ENCODE measurements at regions not wholly inside any gene's neighbourhood (a gene's known extent, or its start where the extent isn't known, plus 50 kb on each side); places are given as distances from the start of the nearest gene placed in this dataset.

DNA sequence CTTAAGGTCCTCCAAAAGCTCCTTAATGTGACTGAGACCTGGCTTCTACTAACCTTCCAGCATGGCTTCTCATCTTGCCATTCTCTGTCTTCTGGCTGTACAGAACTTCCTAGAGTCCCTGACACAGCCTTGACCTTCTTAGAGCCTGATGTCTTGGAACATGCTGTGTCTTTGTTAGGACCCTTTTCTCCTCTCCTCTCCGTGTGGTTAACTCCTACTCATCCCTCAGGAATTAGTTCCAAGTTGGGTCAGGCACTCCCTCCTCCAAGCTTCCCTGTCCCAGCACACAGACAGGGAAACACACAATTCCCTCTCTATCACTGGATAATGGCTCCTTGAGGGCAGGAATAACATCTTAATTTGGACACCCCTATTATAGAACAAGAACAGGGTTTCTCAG lies 275.4 kb upstream of the USP24 start:
- no peaks in the 10 kb centered on the region for H3K36me3 Mint-ChIP-seq (ENCODE audit: low read depth)
- TF ChIP-seq CTCF (IDR thresholded peaks at IDR 0.05): no peak
- peak; percentile 41 for DNase-seq

GRCh38 chr1:55484173-55484572 lies 269.0 kb upstream of the USP24 start:
- H3K9me3 Mint-ChIP-seq: no peaks in the 10 kb centered on the region
- TF ChIP-seq CTCF (IDR thresholded peaks at IDR 0.05): no peak; the same call in 1 of the 2 replicates
- H3K4me3 Mint-ChIP-seq: no peak overlapping the region
- H3K27me3 Mint-ChIP-seq (ENCODE audit: insufficient read depth): no peaks in the 10 kb centered on the region
- no peaks in the 10 kb centered on the region for H3K36me3 Mint-ChIP-seq (ENCODE audit: low read depth)
- no peak overlapping the region; the same call in 1 of the 2 replicates for H3K27ac Mint-ChIP-seq
- peak; percentile 30 for DNase-seq
- H3K4me1 Mint-ChIP-seq (ENCODE audit: low read depth): peaks cover 38% of the 10 kb centered on the region

More for the DNA sequence above, 275.4 kb upstream of the USP24 start:
- H3K27ac Mint-ChIP-seq: peak overlapping the region; percentile 72
- H3K4me1 Mint-ChIP-seq (ENCODE audit: low read depth): peaks cover 11% of the 10 kb centered on the region
- H3K4me3 Mint-ChIP-seq: peak overlapping the region; percentile 23
- H3K9me3 Mint-ChIP-seq: no peaks in the 10 kb centered on the region
- peaks cover 6% of the 10 kb centered on the region; the same call in 1 of the 2 replicates for H3K27me3 Mint-ChIP-seq (ENCODE audit: insufficient read depth)

DNA sequence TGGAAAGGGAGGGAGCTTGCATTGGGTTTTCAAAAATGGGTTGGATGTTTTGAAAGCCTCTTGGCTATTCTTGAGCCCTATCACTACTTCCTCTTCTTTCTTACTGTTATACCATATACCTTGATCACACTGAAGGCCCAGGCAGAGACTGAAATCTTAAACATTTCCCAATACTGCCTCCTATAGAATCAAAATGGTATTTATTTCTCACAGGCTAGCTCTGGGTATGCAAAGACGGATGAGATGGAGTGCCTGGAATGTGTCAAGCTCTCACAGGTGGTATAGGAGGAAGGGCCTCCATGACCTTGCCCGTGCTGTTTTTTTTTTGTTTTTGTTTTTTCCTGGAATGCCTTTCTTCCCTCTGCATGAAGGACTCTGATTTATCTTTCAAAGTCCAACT lies 268.4 kb upstream of the USP24 start:
- no peak for DNase-seq
- Mint-ChIP-seq H3K36me3 (ENCODE audit: low read depth) (no peaks in the 10 kb centered on the region), H3K9me3 (no peaks in the 10 kb centered on the region), H3K27me3 (ENCODE audit: insufficient read depth) (no peaks in the 10 kb centered on the region), H3K27ac (no peak overlapping the region), H3K4me1 (ENCODE audit: low read depth) (peaks cover 45% of the 10 kb centered on the region), H3K4me3 (no peak overlapping the region)
- TF ChIP-seq CTCF (IDR thresholded peaks at IDR 0.05): no peak; the same call in 1 of the 2 replicates

DNA sequence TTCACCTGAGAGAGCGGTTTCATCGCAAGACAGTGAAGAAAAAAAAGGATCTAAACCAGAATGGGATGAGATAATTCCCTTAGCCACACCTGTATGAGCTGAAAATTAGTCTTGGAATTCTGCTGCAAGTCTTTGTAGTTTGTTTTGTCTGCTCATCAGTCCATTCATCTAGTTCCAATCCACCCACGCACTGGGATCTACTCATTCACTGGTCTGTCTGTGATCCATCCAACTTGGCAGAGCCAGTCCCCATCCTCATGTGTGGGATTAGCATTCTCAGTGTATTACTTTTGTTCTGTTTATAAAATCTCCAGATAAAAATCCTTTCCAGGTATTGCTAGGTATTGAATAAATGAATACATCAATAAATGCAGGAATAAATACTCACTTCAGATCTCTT lies 266.5 kb upstream of the USP24 start:
- Mint-ChIP-seq H3K4me1 (ENCODE audit: low read depth) (peaks cover 46% of the 10 kb centered on the region), H3K36me3 (ENCODE audit: low read depth) (no peaks in the 10 kb centered on the region), H3K27ac (no peak overlapping the region), H3K4me3 (no peak overlapping the region), H3K27me3 (ENCODE audit: insufficient read depth) (no peaks in the 10 kb centered on the region), H3K9me3 (no peaks in the 10 kb centered on the region)
- TF ChIP-seq CTCF (IDR thresholded peaks at IDR 0.05): no peak
- DNase-seq: no peak

GRCh38 chr1:55480029-55480795 lies 265.0 kb upstream of the USP24 start:
- no peak for DNase-seq
- no peaks in the 10 kb centered on the region for H3K36me3 Mint-ChIP-seq (ENCODE audit: low read depth)
- no peak overlapping the region for H3K4me3 Mint-ChIP-seq
- H3K27ac Mint-ChIP-seq: no peak overlapping the region
- no peaks in the 10 kb centered on the region for H3K9me3 Mint-ChIP-seq
- no peaks in the 10 kb centered on the region for H3K27me3 Mint-ChIP-seq (ENCODE audit: insufficient read depth)
- peaks cover 46% of the 10 kb centered on the region for H3K4me1 Mint-ChIP-seq (ENCODE audit: low read depth)
- TF ChIP-seq CTCF (IDR thresholded peaks at IDR 0.05): no peak
